PC-3 (cell line): ENCODE measurements at regions not wholly inside any gene's neighbourhood (a gene's known extent, or its start where the extent isn't known, plus 50 kb on each side); places are given as distances from the start of the nearest gene placed in this dataset.

Experiments used
- CTCF ChIP-seq: fragments of 300-600 bp; sonication (generic); conservative IDR thresholded peaks from 2 replicates; pipeline ENCODE4 v1.5.1; 2017; ENCODE audit warnings: antibody characterized with exemption, low read depth, mild to moderate bottlenecking, low read length
- EZH2 ChIP-seq: fragments of 300-600 bp; sonication (generic); IDR thresholded peaks from one replicate; pipeline ENCODE4 v1.6.1; 2017; ENCODE audit warnings: antibody characterized with exemption, mild to moderate bottlenecking, low read length; ENCODE audit not compliant: unreplicated experiment

GRCh38 chr2:67631483-67631882 is 234.3 kb downstream of the ETAA1 start:
- TF ChIP-seq CTCF: no peak
- no peak for TF ChIP-seq EZH2
